SK-N-SH treated with all-trans-retinoic acid at 6 μM for 48 hours (cell line): ENCODE measurements at regions not wholly inside any gene's neighbourhood (a gene's known extent, or its start where the extent isn't known, plus 50 kb on each side); places are given as distances from the start of the nearest gene placed in this dataset.

ENCODE experiments used
- BACH2 ChIP-seq: fragments of 250-450 bp; sonication (Bioruptor Pico); IDR thresholded peaks from 2 replicates; pipeline ENCODE4 v1.9.0; 2021; ENCODE audit warnings: mild to moderate bottlenecking, borderline replicate concordance
- CSDC2 ChIP-seq: fragments of 250-450 bp; sonication (Bioruptor Pico); IDR thresholded peaks from 2 replicates; pipeline ENCODE4 v1.5.0; 2020; ENCODE audit warnings: mild to moderate bottlenecking, moderate library complexity
- OSR1 ChIP-seq: fragments of 250-450 bp; sonication (Bioruptor Pico); IDR thresholded peaks from 2 replicates; pipeline ENCODE4 v1.8.0; 2022; ENCODE audit warnings: moderate library complexity, mild to moderate bottlenecking, inconsistent platforms
- ZNF565 ChIP-seq: fragments of 450-650 bp; formaldehyde crosslinking; conservative IDR thresholded peaks from 2 replicates; pipeline ENCODE4 v1.5.0; 2020; ENCODE audit warnings: low read depth, mild to moderate bottlenecking, moderate library complexity
- ZNF70 ChIP-seq: fragments of 450-650 bp; formaldehyde crosslinking; IDR thresholded peaks from 2 replicates; pipeline ENCODE4 v1.5.0; 2020; ENCODE audit warnings: mild to moderate bottlenecking, moderate library complexity
- ZNF8 ChIP-seq: fragments of 450-650 bp; formaldehyde crosslinking; IDR thresholded peaks from 2 replicates; pipeline ENCODE4 v1.5.0; 2020; ENCODE audit warnings: mild to moderate bottlenecking, moderate library complexity

- no peak for TF ChIP-seq ZNF8
- no peak for TF ChIP-seq ZNF70 (CRISPR knock-in tag)
- TF ChIP-seq CSDC2 (CRISPR knock-in tag), result no peak
- no peak for TF ChIP-seq BACH2 (CRISPR knock-in tag)
- no peak for TF ChIP-seq OSR1 (CRISPR knock-in tag)
- TF ChIP-seq ZNF565 (CRISPR knock-in tag), result no peak
These were observed 59.2 kb upstream of the CPEB4 start for GRCh38 chr5:173828952-173829351.
